ENCODE measurements at regions not wholly inside any gene's neighbourhood (a gene's known extent, or its start where the extent isn't known, plus 50 kb on each side); places are given as distances from the start of the nearest gene placed in this dataset.

DNA sequence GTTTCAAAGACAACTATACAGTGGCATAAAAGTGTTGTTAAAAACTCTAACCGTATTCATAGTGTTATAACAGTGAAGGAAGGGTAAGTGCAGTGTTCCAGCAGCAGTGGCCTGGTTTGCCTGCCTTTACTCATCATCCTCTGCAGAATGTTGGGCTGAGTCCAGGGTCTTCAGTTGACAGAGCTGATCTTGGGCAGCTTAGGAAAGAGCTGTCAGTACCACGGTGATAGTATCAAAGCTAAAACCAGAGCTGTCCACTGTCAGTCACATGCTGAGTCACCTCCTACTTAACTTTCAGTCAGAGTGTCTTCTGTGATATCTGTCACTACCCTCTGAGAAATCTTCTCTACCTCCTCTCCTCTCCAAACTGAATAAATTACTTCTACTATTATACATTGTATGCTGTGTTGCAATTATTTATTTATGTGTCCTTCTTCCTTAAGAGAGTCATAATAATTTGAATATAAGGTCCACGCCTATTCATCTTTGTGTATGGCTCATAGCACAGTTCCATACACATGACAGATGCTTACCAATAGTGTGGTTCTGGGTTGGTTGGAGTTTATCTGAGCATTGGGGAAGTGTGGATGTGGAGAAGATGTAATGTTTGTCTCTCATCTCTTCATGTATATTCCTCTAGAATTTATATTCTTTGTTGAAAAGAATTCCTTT, 242.1 kb downstream of the ZIC1 start:
- FAIRE-seq (no peak), DNase-seq (ENCODE audit: insufficient read length) (no peak)
- TF ChIP-seq POLR2AphosphoS5 (IDR thresholded peaks at IDR 0.05; ENCODE audit: low read depth, low read length) (no peak), POLR2A (IDR thresholded peaks at IDR 0.05; ENCODE audit: low read depth, low read length) (no peak), TAF1 (IDR thresholded peaks at IDR 0.05; ENCODE audit: borderline replicate concordance, low read depth, low read length) (no peak)

DNA sequence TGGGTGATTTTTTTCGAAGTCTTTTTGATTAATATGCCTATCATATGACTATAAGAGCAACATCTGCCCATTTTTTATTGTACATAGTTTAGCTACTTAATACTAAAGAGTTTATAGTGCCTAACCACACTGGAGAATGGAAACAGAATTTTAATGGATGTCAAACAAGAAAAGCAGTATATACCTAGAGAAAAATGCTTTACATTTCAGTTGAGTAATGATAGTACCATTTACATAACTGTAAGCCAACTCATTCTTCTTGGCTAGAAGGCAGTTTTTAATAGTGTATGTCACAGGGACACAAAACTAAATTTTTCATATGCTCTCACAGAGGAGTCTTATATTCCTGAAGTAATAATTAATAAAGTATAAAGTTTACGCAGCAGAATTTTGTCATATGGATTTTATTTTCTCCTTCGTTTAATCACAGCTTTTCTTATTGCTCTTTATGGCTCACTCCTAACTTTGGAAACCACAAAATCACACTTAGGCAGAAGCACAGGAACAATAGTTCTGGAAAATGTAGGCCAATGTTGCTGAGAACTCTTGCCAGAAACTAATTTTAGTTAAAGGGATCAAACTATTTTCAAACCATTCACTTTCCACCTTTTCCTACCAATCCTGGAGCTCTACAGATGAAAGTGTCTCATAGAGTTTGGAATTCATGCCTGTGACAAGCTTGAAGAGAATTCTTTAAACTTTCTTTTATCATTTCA, 243.6 kb downstream of the ZIC1 start:
- TF ChIP-seq POLR2A (IDR thresholded peaks at IDR 0.05; ENCODE audit: low read depth, low read length) (no peak), POLR2AphosphoS5 (IDR thresholded peaks at IDR 0.05; ENCODE audit: low read depth, low read length) (no peak), TAF1 (IDR thresholded peaks at IDR 0.05; ENCODE audit: borderline replicate concordance, low read depth, low read length) (no peak)
- DNase-seq (ENCODE audit: insufficient read length), result no peak
- FAIRE-seq, result no peak

DNA sequence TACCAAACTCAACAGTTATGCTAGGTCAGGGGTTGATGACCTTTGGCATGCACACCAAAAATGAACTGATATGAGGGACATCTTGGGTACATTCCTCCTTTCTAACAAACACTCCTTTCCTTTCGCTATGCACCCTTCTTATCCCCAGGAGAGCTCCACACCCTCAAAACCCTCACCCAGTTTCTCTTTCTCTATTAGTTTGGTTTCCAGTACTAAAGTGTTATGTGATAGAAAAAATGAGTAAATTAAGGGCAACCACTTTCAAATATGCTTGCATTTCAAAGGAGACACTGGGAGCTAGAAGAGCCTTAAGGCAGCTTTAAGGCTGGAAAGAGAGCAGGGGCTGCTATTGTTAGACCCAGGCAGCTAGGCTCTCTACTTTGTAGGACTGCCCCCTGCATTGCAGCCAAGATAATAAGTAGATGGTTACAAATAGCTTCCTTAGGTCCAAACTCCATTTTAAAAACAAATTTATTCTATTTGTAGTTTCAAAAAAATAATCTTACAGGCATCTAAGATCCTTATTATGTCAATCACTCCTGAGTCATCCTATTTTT, 244.3 kb downstream of the ZIC1 start:
- DNase-seq (ENCODE audit: insufficient read length) (no peak), FAIRE-seq (no peak)
- TF ChIP-seq TAF1 (IDR thresholded peaks at IDR 0.05; ENCODE audit: borderline replicate concordance, low read depth, low read length) (no peak), POLR2AphosphoS5 (IDR thresholded peaks at IDR 0.05; ENCODE audit: low read depth, low read length) (no peak), POLR2A (IDR thresholded peaks at IDR 0.05; ENCODE audit: low read depth, low read length) (no peak)

DNA sequence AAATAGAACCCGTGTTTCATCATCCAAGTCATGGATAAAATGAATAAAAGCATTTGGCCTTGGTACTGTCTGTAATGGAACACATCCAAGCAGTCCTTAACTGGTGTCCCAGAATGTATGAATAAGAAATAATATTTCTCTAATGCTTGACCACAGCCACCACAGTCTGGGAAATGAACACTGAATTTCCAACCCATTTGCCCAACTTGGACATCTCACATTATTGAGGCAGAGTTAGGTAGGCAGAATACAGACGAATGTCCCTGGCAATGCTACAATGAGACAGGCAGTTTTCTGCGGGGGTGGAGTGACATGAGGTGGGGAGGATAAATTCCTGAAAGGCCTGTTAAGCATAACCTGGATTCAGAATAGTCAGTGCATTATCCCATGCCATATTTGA, 245.7 kb downstream of the ZIC1 start:
- TF ChIP-seq POLR2AphosphoS5 (IDR thresholded peaks at IDR 0.05; ENCODE audit: low read depth, low read length), result no peak
- TF ChIP-seq POLR2A (IDR thresholded peaks at IDR 0.05; ENCODE audit: low read depth, low read length), result no peak
- no peak for TF ChIP-seq TAF1 (IDR thresholded peaks at IDR 0.05; ENCODE audit: borderline replicate concordance, low read depth, low read length)
- FAIRE-seq, result no peak
- no peak for DNase-seq (ENCODE audit: insufficient read length)

DNA sequence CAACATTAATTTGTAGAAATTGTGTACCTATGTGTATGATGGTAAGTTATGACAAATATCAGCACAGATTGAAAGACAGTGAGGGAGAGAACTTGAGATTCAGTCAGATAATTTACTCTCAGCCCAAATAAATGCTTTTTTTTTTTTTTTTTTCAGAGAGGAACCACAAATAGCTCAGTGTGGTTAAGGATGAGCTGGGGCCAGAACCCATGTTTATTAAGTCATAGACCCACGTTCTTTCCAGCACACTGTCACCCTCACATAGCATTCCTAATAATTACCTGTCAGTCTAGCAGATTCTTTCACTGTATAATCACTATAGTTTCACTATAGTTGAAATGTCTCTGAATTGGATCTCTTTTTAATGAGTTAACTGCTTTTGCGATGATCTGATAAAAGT, 246.1 kb downstream of the ZIC1 start:
- TF ChIP-seq TAF1 (IDR thresholded peaks at IDR 0.05; ENCODE audit: borderline replicate concordance, low read depth, low read length) (no peak), POLR2AphosphoS5 (IDR thresholded peaks at IDR 0.05; ENCODE audit: low read depth, low read length) (no peak), POLR2A (IDR thresholded peaks at IDR 0.05; ENCODE audit: low read depth, low read length) (no peak)
- DNase-seq (ENCODE audit: insufficient read length) (no peak), FAIRE-seq (no peak)

DNA sequence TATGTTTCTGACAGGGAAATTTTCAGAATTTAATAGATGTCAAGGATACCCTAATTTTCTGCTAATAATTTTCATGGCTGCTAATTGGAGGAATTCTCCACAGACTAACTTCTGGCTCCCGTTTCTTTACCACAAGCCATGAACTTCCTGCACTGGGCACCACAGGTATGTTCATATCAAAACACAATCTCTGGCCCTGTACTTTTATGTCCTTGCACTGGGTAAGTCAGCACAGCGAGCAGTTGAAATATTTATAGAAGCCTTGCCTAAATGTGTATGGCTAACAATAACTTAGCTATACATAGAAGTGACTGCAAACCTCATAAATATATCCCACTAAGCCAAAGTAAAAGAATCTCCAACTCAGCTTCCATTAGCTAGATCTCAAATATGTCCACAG, 246.9 kb downstream of the ZIC1 start:
- DNase-seq (ENCODE audit: insufficient read length) (no peak), FAIRE-seq (no peak)
- no peak for TF ChIP-seq POLR2AphosphoS5 (IDR thresholded peaks at IDR 0.05; ENCODE audit: low read depth, low read length)
- no peak for TF ChIP-seq POLR2A (IDR thresholded peaks at IDR 0.05; ENCODE audit: low read depth, low read length)
- no peak for TF ChIP-seq TAF1 (IDR thresholded peaks at IDR 0.05; ENCODE audit: borderline replicate concordance, low read depth, low read length)

DNA sequence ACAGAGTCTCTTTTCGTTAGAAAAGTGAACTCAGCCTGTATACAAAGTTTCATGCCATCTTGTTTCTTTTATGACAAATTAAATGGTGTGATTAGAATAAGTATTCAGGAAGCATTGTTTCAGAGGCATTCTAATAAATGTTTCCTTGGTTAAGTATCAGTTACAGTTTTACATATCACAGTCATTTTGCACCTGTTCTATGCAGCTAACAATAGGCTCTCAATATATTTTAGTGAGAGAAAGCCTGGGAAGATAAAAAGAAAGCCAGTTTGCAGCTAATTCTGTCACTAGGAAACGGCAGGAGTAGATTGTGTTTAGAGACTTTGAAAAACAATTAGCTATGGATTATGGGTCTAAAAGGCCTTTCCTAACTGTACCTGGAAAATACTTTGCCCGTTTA, 252.8 kb downstream of the ZIC1 start:
- DNase-seq (ENCODE audit: insufficient read length), result no peak
- TF ChIP-seq TAF1 (IDR thresholded peaks at IDR 0.05; ENCODE audit: borderline replicate concordance, low read depth, low read length), result no peak
- no peak for TF ChIP-seq POLR2AphosphoS5 (IDR thresholded peaks at IDR 0.05; ENCODE audit: low read depth, low read length)
- TF ChIP-seq POLR2A (IDR thresholded peaks at IDR 0.05; ENCODE audit: low read depth, low read length), result no peak
- FAIRE-seq, result no peak

DNA sequence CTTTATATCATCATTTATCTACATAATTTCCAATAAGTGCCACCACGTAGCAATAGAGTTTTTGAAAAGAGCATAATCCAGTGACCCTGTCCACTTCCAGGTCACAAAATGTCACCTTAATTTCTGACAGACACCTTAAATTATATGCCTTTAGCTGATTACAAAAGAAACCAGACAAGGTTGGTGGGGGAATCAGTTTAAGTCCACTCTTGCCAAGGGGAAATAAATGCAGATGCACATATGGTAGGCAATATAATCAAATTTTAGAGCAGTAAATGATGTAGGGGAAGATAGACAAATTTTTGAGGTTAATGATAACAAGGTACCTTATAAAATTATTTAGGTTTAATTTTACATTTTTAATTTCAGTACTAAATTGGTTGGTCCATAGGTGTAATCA, 253.5 kb downstream of the ZIC1 start:
- TF ChIP-seq TAF1 (IDR thresholded peaks at IDR 0.05; ENCODE audit: borderline replicate concordance, low read depth, low read length) (no peak), POLR2AphosphoS5 (IDR thresholded peaks at IDR 0.05; ENCODE audit: low read depth, low read length) (no peak)
- no peak for FAIRE-seq
- no peak for DNase-seq (ENCODE audit: insufficient read length)

DNA sequence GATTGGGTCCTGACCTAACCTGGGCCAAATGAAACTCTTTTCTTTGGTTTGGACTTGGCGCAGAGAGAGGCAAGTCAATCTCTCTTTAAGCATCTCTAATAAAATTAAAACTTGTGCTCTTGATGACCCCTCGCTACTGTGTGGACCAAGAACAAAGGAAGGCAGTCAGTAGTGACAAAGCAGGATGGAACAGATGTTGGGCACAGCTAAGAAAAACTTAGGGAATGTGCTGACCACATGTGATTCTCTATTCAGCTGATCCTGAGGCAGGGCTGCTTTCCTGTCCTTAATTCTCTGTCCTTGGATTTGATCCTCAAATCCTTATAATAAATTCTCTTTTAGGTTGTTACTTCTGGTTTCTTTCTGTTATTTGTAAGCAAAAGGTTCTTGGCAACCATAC, 259.9 kb downstream of the ZIC1 start:
- DNase-seq (ENCODE audit: insufficient read length), result no peak
- no peak for TF ChIP-seq TAF1 (IDR thresholded peaks at IDR 0.05; ENCODE audit: borderline replicate concordance, low read depth, low read length)
- no peak for TF ChIP-seq POLR2A (IDR thresholded peaks at IDR 0.05; ENCODE audit: low read depth, low read length)
- FAIRE-seq, result no peak

DNA sequence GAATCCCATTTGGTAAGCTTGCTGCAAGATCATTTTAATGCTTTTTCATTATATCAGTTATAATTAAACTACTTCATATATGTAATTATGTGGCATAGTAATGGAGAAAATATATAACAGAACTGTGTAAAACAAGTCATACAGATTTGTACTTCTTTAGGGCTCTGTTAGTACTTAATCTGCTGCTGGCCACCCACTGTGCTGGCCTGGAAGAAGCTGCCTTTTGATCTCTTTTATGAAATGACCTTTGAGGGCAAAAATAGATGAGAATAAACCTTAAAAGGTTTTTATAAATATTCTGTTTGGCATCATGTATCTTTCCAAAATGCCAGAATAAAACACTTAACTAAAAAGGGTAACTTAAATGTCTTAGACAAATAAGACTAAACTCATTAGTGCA, 262.9 kb downstream of the ZIC1 start:
- no peak for FAIRE-seq
- no peak for DNase-seq (ENCODE audit: insufficient read length)
- no peak for TF ChIP-seq POLR2A (IDR thresholded peaks at IDR 0.05; ENCODE audit: low read depth, low read length)
- no peak for TF ChIP-seq TAF1 (IDR thresholded peaks at IDR 0.05; ENCODE audit: borderline replicate concordance, low read depth, low read length)
- TF ChIP-seq POLR2AphosphoS5 (IDR thresholded peaks at IDR 0.05; ENCODE audit: low read depth, low read length), result no peak

DNA sequence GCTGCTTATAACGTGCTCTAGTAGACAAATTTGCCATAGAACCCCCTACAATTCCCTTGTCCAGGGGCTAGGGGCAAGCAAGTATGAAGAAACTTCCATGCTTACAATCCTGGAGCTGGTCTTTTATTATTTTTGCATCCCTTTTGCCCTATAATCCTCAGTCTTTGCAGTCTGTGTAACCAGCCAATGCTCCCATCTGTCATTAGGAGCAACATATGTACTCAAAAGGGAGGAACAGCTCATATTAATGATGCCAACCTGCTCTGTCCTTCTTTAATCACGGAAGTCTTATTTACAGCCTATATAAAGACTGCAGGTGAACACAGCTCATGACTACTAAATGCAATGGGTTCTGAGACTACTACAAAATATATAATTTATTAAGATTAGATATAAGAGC, 263.3 kb downstream of the ZIC1 start:
- FAIRE-seq, result no peak
- no peak for DNase-seq (ENCODE audit: insufficient read length)
- no peak for TF ChIP-seq POLR2A (IDR thresholded peaks at IDR 0.05; ENCODE audit: low read depth, low read length)
- TF ChIP-seq POLR2AphosphoS5 (IDR thresholded peaks at IDR 0.05; ENCODE audit: low read depth, low read length), result no peak
- no peak for TF ChIP-seq TAF1 (IDR thresholded peaks at IDR 0.05; ENCODE audit: borderline replicate concordance, low read depth, low read length)

DNA sequence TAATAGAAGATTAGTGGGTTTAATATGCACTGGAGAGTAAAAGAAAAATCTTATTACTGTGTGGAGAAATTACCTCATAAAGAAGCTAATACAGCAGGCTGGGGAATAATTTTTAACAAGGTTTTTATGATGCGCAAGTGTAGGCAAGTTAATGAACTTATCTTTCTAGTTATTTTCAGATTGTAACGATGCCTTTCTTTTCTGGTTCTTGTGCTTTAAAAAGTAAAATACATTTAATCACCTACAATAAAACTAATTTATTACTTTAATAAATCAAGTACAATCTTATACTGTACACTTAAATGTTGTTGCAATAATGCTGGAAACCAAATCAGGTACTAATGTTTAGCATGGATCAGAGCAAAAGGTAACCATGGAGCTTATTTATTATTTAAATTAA, 266.6 kb downstream of the ZIC1 start:
- DNase-seq (ENCODE audit: insufficient read length) (no peak), FAIRE-seq (no peak)
- TF ChIP-seq POLR2A (IDR thresholded peaks at IDR 0.05; ENCODE audit: low read depth, low read length), result no peak
- TF ChIP-seq POLR2AphosphoS5 (IDR thresholded peaks at IDR 0.05; ENCODE audit: low read depth, low read length), result no peak
- no peak for TF ChIP-seq TAF1 (IDR thresholded peaks at IDR 0.05; ENCODE audit: borderline replicate concordance, low read depth, low read length)
